ENCODE measurements at regions not wholly inside any gene's neighbourhood (a gene's known extent, or its start where the extent isn't known, plus 50 kb on each side); places are given as distances from the start of the nearest gene placed in this dataset.

DNA sequence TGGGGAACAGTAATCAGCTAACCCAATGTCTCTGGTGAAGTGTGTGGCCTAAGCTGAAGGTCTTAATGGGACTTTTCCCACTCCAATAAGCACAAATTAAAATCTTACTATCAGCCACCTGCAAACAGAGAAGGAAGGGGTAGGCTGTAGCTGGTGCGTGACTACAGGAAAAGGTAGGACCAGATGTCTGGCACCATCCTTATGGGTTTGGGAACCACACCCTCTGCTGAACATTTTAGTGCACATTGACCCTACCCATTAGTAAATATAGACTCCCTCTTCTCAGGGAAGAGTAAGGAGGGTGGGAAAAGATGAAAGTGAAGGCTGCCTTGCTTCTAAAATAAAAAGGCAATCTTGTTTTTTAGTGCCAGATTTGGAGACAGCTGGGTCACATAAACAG lies 602.8 kb downstream of the FAT4 start:
- TF ChIP-seq, protein P1, sequence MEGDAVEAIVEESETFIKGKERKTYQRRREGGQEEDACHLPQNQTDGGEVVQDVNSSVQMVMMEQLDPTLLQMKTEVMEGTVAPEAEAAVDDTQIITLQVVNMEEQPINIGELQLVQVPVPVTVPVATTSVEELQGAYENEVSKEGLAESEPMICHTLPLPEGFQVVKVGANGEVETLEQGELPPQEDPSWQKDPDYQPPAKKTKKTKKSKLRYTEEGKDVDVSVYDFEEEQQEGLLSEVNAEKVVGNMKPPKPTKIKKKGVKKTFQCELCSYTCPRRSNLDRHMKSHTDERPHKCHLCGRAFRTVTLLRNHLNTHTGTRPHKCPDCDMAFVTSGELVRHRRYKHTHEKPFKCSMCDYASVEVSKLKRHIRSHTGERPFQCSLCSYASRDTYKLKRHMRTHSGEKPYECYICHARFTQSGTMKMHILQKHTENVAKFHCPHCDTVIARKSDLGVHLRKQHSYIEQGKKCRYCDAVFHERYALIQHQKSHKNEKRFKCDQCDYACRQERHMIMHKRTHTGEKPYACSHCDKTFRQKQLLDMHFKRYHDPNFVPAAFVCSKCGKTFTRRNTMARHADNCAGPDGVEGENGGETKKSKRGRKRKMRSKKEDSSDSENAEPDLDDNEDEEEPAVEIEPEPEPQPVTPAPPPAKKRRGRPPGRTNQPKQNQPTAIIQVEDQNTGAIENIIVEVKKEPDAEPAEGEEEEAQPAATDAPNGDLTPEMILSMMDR (IDR thresholded peaks at IDR 0.05) = no peak
- TF ChIP-seq EZH2 (IDR thresholded peaks at IDR 0.05; ENCODE audit: borderline replicate concordance, insufficient read depth, low read depth, low read length, poor library complexity, severe bottlenecking) = no peak

Measured in B cell (primary cell).